IPS-18c (cell line): ENCODE measurements at regions not wholly inside any gene's neighbourhood (a gene's known extent, or its start where the extent isn't known, plus 50 kb on each side); places are given as distances from the start of the nearest gene placed in this dataset.

Experiments used
- H3K4me3 ChIP-seq: 2 replicates; pipeline ENCODE4 v1.7.0; 2013; ENCODE audit warnings: low read depth, mild to moderate bottlenecking, low read length, moderate library complexity; ENCODE audit not compliant: insufficient read depth
- H3K9me3 ChIP-seq: one replicate; pipeline ENCODE4 v1.6.1; 2013; ENCODE audit warnings: mild to moderate bottlenecking, low read length, moderate library complexity; ENCODE audit not compliant: control insufficient read depth, insufficient read depth

DNA sequence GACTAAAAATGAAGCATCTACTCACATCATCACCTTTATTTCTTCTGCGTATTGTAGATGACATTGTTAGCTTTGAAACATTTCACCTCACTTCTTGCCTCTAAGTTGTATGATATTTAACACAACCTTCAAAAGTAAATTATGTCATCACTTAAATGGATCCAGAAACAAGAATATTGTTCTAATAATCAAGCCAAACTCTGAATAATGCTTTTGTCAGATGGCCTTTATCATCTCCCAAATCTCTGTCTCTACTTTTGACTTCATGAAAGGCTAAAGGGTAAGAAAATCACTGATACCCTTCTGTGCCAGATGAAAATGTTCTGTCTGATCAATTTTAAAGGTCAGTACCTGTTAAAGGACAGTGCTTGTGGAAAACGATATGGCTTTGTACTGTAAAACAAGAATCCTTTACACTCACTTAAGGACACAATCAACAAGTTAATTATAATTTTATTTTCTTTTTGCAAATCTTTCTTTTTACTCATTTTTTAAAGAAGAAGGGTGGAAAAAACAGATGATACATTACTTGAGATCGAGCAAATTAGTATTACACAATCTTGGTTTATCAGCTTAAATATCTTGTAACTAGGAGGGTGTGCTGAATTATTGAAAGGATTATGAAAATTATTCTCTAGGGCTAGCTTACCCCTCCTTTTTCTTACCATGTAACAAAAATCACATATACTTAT lies 309.4 kb upstream of the IGFBP3 start:
- no peak overlapping the region for H3K4me3 ChIP-seq
- no peaks in the 10 kb centered on the region for H3K9me3 ChIP-seq

GRCh38 chr7:46229409-46229808 lies 308.3 kb upstream of the IGFBP3 start:
- no peak overlapping the region for H3K4me3 ChIP-seq
- no peaks in the 10 kb centered on the region for H3K9me3 ChIP-seq

GRCh38 chr7:46226860-46227259 lies 305.8 kb upstream of the IGFBP3 start:
- Histone ChIP-seq H3K9me3 (no peaks in the 10 kb centered on the region), H3K4me3 (no peak overlapping the region)

DNA sequence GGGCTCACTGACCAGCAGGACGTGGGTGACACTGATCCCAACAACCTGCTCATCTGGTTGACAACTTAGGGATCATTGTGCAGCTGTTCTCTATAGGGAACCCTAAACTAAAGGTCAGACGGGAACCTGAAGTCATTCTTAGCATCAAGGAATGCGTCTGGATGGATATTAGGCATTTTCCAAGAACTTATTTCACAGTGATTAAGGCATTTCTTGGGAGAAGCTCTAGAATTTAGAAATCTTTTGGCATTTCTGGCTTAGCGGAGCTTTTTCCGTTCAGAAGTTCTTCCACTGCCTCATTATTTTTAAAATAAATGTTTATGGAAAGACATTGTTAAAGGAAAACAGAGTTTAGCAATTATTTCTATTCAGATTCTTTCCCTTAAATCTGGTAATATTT lies 303.3 kb upstream of the IGFBP3 start:
- Histone ChIP-seq H3K4me3 (no peak overlapping the region), H3K9me3 (no peaks in the 10 kb centered on the region)

GRCh38 chr7:46220066-46220630 lies 299.1 kb upstream of the IGFBP3 start:
- H3K9me3 ChIP-seq: no peaks in the 10 kb centered on the region

DNA sequence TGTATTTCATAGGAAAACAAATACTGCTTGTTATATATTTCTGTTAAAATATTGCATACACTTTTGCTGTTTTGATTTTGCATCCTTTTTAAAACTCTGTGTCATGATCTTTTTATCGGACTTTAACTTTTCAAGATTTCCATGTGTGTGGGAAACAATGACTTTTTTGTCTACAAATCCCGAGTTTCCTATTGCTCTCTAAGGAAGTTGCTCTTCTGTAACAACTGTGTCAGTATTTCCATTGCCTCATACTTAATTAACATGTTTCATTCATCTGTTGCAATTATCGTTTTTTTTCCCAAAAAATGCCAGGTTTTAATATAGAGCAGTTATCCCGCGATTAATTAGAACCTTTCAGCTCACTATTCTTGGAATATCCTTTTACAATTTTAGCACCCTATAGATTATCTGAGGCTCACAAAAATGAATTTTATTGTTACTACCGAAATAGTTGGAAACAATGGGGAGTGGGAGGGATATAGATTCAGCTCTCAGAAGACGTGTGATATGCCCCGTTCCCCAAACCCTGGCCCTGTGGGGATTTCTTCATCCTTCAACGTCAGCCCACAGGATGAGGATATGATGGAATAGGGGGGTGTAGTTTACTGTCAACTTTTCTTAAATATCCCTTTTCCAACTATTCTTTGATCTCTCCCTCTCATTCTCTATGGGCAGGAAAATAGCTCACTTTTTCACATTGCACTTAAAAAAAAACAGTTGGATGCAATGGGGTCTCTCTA lies 297.6 kb upstream of the IGFBP3 start:
- no peak overlapping the region for H3K4me3 ChIP-seq
- H3K9me3 ChIP-seq: no peaks in the 10 kb centered on the region

More at GRCh38 chr7:46220066-46220630, 299.1 kb upstream of the IGFBP3 start:
- no peak overlapping the region for H3K4me3 ChIP-seq

- no peaks in the 10 kb centered on the region for H3K9me3 ChIP-seq
- H3K4me3 ChIP-seq: no peak overlapping the region
These were observed 295.0 kb upstream of the IGFBP3 start for GRCh38 chr7:46215987-46216567.

GRCh38 chr7:46214526-46214925 lies 293.5 kb upstream of the IGFBP3 start:
- no peak overlapping the region for H3K4me3 ChIP-seq
- H3K9me3 ChIP-seq: no peaks in the 10 kb centered on the region

- H3K4me3 ChIP-seq: no peak overlapping the region
- H3K9me3 ChIP-seq: no peaks in the 10 kb centered on the region
These were observed 292.1 kb upstream of the IGFBP3 start for GRCh38 chr7:46213154-46213537.

- Histone ChIP-seq H3K4me3 (no peak overlapping the region), H3K9me3 (no peaks in the 10 kb centered on the region)
These were observed 291.5 kb upstream of the IGFBP3 start for GRCh38 chr7:46212425-46213153.

- no peaks in the 10 kb centered on the region for H3K9me3 ChIP-seq
- no peak overlapping the region for H3K4me3 ChIP-seq
These were observed 289.4 kb upstream of the IGFBP3 start for GRCh38 chr7:46210467-46210866.

DNA sequence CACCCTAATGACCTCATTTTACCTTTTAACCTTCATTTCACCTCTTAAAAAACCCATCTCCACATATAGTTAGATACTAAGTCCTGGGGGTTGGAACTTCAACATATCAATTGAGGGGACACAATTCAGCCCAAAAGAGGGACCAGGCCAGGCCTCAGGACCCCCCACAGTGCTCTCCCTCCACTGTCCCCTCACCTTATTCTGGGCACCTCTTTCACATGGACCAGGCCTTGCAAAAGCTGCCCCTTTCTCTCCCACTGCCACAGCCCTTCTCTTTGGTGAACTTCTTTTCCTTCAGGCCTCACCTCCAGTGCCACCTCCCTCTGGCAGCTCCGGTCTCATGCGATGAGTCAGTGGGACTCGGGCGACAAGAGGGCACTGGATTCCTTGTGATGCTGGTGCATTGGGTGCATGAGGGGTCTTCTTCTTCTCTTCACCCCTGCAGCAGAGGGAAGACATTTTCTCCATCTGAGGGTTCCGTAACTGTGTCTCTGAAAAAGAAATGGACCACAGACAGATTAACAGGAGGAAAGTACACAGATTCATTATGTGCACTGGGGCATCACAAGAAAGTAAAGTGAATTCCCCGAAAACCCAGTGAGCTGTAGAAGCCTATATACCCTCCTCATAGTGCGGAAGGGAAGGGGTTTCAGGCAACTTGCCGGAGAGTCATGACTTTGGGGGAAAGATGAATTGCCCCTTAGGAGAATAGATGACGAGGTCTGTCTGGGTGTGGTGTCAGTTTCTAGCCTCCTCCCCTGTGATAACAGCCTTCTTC lies 288.7 kb upstream of the IGFBP3 start:
- Histone ChIP-seq H3K4me3 (no peak overlapping the region), H3K9me3 (no peaks in the 10 kb centered on the region)

DNA sequence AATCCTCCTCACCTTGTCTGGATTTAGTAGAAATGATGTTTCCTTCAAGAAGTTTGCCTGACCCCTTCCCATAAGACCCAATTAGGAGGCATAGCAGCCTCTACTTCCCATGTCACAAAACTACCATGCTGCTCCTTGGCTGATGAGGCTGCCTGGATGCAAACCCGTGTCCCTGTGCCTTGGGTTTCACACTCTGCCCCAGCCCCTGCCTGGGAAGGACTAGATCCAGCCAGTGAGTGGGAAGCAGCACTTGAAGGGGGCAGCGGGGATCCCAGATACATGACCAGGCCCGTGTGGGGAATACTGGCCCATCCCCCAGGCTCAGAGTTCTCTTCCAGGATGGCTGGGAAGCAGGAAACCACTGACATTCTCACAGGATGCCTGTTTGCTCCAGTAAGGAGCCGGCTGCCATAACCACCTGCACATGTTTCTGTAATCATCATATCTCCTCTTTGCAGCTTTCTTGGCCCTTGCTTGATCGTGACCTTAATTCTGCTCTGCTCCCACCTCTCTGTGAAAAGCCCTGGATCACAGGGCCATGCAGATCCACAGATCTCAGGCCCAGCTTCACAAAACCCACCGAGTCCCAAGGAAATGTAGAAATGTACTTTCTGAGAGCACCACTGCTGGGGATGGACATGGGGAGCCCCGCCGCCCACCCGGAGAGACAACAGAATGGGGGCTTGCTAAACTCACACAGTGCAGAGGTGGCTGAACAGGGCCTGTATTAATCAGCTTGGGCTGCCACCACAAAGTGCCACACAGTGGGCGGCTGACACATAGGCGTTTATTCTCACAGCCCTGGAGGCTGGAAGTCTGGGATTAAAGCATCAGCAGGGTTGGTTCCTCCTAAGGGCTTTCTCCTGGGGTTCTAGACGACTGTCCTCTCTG lies 287.8 kb upstream of the IGFBP3 start:
- H3K4me3 ChIP-seq: no peak overlapping the region
- peaks cover 2% of the 10 kb centered on the region for H3K9me3 ChIP-seq

- Histone ChIP-seq H3K9me3 (peaks cover 2% of the 10 kb centered on the region), H3K4me3 (no peak overlapping the region)
These were observed 287.0 kb upstream of the IGFBP3 start for GRCh38 chr7:46207931-46208634.

DNA sequence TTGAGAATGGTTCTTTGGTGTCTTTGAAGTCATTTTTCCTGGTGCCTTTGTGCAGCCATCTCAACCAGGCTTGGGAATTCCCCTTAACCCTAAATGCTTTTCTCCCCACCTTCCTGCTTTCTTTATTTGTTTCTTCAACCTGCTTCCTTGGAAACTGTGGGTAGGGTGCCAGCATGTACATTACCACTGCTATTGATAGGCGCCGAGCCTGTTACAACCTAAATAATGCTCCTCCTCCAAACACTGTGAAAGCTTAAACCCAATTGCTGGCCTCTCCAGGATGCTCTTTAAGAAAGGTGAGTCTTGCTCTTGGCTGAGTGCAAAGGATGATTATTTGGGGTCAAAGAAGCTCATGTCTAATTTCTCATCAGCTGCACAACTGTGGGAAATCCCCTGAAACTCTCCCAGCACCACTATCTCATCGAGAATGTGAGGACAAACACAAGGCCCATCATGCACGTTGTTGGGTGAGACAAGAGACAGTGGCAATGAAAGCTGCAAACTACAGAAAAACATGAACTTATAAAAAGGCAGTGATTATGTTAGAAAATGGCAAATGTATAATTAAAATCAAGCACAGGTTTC lies 285.5 kb upstream of the IGFBP3 start:
- H3K4me3 ChIP-seq: no peak overlapping the region
- H3K9me3 ChIP-seq: peaks cover 2% of the 10 kb centered on the region
